Activated T-cell treated with anti-CD3 and anti-CD28 coated beads, Interleukin-2, amount 50 U/mL, for 4 hours (primary cell): ENCODE measurements at regions not wholly inside any gene's neighbourhood (a gene's known extent, or its start where the extent isn't known, plus 50 kb on each side); places are given as distances from the start of the nearest gene placed in this dataset.
"Not testable (repeated sequence)": the region's sequence is repeated elsewhere in the genome, so short reads cannot be mapped to it uniquely, and the experiment has no call there.

Source experiments
- ATAC-seq, 2 donors: fragments of 200-7000 bp; cut with Tn5 transposase; one replicate each; pipeline ENCODE4 v1.10.0; 2021
- DNase-seq: peaks from one replicate; pipeline ENCODE4 v3.0.0-alpha.2; 2020
- H3K27me3 Mint-ChIP-seq: one replicate; pipeline ENCODE4 v1.8.0; 2021; ENCODE audit warnings: low read depth, mixed read lengths
- H3K36me3 Mint-ChIP-seq: one replicate; pipeline ENCODE4 v1.8.0; 2022; ENCODE audit warnings: mixed read lengths; ENCODE audit not compliant: insufficient read depth
- H3K4me1 Mint-ChIP-seq: one replicate; pipeline ENCODE4 v1.8.0; 2021; ENCODE audit warnings: low read depth, mixed read lengths
- H3K4me3 Mint-ChIP-seq: one replicate; pipeline ENCODE4 v1.8.0; 2021; ENCODE audit warnings: mild to moderate bottlenecking, moderate library complexity, mixed read lengths
- H3K9me3 Mint-ChIP-seq: one replicate; pipeline ENCODE4 v1.8.0; 2021; ENCODE audit warnings: mixed read lengths

- Mint-ChIP-seq H3K4me1 (no peaks in the 10 kb centered on the region), H3K4me3 (no peak overlapping the region)
- no peak for DNase-seq
Measured at GRCh38 chrX:77060572-77060971, 386.6 kb upstream of the FGF16 start.

DNA sequence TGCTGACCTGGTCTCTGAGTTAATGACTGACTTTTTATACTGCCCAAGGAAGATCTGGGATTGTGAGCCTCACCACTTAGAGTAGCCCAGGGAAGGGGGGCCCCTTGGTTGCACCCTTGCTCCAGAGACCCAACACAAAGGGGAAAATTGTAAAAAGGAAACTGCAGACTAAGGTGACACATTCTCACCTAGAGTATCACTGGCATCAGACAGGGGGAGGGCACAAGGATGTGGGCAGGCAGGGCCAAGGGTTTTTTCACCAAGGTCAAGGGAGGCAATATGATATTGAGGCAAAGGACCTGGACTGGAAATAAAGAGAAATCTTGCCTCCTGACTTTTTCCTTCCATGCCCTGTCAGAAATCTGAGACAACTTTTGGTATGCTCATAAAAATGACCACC, 386.2 kb upstream of the FGF16 start:
- Mint-ChIP-seq H3K4me3 (no peak overlapping the region), H3K4me1 (no peaks in the 10 kb centered on the region), H3K9me3 (no peaks in the 10 kb centered on the region), H3K27me3 (no peaks in the 10 kb centered on the region), H3K36me3 (no peaks in the 10 kb centered on the region)
- DNase-seq (no peak), ATAC-seq (no peak)

More at GRCh38 chrX:77060572-77060971, 386.6 kb upstream of the FGF16 start:
- no peaks in the 10 kb centered on the region for H3K9me3 Mint-ChIP-seq
- no peaks in the 10 kb centered on the region for H3K27me3 Mint-ChIP-seq
- ATAC-seq = no peak
- no peaks in the 10 kb centered on the region for H3K36me3 Mint-ChIP-seq

DNA sequence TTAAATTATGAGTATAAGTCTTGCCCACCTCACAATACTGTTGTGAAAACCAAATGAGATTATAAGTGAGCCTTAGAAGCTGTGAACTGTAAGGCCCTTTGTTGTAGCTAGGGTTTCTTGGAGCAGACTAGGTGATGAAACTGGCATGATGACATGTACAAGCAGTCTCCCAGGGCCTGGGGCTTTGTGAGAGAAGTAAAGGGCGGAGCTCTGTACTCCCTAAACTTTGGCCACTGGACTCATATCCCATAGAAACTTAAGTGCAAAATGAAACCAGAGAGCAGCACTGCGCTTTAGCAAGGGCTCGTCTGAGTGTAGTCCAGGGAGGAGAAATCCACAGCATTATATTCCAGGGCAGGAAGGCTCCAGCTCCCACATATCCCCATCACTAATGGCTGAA, 385.6 kb upstream of the FGF16 start:
- Mint-ChIP-seq H3K27me3 (no peaks in the 10 kb centered on the region), H3K9me3 (no peaks in the 10 kb centered on the region), H3K4me3 (no peak overlapping the region), H3K36me3 (no peaks in the 10 kb centered on the region), H3K4me1 (no peaks in the 10 kb centered on the region)
- no peak for DNase-seq
- ATAC-seq = no peak

DNA sequence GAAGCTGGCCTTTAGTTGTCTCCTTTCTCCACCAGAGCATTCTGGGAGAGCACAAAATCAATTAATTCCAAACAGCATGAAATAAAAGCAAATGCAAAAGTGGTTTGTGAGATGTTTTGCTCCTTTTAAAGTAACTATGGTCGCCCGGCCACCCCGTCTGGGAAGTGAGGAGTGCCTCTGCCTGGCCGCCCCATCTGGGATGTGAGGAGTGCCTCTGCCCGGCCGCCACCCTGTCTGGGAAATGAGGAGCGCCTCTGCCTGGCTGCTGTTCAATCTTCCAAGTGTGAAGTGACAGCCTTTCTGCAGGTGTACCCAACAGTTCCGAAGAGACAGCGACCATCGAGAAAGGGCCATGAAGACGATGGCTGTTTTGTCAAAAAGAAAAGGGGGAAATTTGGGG, 381.3 kb upstream of the FGF16 start:
- no peaks in the 10 kb centered on the region for H3K36me3 Mint-ChIP-seq
- no peak for DNase-seq
- H3K4me3 Mint-ChIP-seq = no peak overlapping the region
- peaks cover 2% of the 10 kb centered on the region for H3K27me3 Mint-ChIP-seq
- H3K9me3 Mint-ChIP-seq = no peaks in the 10 kb centered on the region
- peaks cover 6% of the 10 kb centered on the region for H3K4me1 Mint-ChIP-seq
- ATAC-seq = no peak

DNA sequence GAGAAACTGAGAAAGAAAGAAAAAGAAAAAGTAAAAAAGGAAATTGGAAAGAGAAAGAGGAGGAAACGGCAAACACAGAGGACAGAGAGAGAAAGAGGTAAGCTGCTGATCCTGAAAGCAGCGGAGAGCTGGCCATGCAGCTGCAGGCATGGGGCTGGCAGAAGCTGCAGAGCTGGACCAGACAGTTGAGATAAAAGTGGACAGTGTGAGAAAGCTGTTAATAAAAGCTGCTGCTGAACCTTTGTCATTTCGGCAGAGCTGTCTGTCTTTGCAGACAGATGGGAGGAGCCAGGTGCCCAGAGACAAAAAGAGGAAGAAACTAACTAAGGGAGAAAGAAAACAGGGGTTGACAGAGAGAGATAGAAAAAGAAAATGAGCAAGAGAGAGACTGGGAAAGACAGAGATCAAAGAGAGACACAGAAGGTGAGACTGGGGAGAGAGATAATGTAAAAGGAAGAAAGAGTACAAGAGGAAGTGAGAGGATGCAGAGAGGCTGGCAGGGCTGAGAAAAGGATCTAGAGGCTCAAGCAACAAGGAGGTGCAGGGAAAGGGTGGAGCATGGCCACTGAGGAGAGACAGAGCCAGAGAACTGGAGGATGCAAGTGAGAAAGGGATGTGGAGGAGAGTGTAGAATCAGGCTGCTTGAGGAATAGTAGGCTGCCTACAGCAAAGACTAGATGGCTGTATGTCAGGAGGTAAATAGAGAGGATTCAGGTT, 376.8 kb upstream of the FGF16 start:
- Mint-ChIP-seq H3K4me3 (peak overlapping the region; percentile 5), H3K27me3 (peaks cover 2% of the 10 kb centered on the region), H3K9me3 (no peaks in the 10 kb centered on the region), H3K36me3 (no peaks in the 10 kb centered on the region), H3K4me1 (peaks cover 6% of the 10 kb centered on the region)
- ATAC-seq (no peak), DNase-seq (no peak)

- peaks cover 12% of the 10 kb centered on the region for H3K9me3 Mint-ChIP-seq
- H3K27me3 Mint-ChIP-seq = no peaks in the 10 kb centered on the region
Measured at GRCh38 chrX:77076896-77077295, 370.3 kb upstream of the FGF16 start.

DNA sequence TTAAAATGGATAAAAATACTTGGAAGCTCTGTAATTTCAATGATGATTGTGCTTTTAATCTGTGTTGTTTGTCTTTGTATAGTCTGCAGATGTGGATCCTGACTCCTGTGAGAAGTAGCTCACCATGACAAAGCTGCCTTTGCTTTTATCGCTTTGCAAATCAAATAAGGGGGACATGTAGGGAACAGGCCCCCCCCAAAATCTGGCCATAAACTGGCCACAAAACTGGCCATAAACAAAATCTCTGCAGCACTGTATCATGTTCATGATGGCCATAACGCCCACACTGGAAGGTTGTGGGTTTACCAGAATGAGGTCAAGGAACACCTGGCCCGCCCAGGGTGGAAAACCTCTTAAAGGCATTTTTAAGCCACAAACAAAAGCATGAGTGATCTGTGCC, 366.0 kb upstream of the FGF16 start:
- not testable (repeated sequence) for DNase-seq, ATAC-seq, H3K36me3 Mint-ChIP-seq, H3K27me3 Mint-ChIP-seq, H3K4me3 Mint-ChIP-seq, H3K4me1 Mint-ChIP-seq
- peaks cover 12% of the 10 kb centered on the region for H3K9me3 Mint-ChIP-seq

More at GRCh38 chrX:77076896-77077295, 370.3 kb upstream of the FGF16 start:
- Mint-ChIP-seq H3K36me3 (no peaks in the 10 kb centered on the region), H3K4me1 (no peaks in the 10 kb centered on the region), H3K4me3 (no peak overlapping the region)
- DNase-seq (no peak), ATAC-seq (no peak)

GRCh38 chrX:77085372-77085771, 361.8 kb upstream of the FGF16 start:
- H3K27me3 Mint-ChIP-seq = no peaks in the 10 kb centered on the region
- no peaks in the 10 kb centered on the region for H3K36me3 Mint-ChIP-seq

DNA sequence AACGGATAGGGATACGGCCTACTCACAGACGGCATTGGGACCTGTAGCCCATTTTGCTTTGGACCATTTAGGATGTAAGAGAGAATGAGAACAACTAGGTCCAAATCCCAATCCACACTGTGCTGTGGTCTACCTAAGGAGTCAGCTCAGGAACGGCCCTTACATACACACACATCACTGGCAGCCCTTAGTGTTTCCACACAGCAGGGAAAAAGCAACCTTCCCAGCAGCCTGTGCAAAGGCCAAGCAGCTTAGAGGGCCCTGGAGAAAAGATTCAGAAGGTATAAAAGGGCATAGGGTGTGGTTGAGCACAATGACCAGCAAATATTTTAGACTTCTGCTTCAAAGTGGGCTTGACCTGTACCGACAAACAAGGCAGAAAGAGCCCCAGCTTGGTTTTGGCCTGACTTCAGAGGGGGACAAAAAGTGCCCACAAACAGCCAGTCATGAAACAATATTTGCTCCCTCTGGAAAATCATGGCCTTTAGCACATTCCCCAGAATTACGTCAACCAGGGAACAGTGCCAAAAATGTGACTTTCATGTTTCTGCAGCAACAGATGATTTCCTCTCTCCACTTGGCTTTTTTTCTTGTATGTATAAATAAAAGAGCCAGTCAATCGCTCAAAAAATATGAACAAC, 359.5 kb upstream of the FGF16 start:
- no peaks in the 10 kb centered on the region for H3K27me3 Mint-ChIP-seq
- no peaks in the 10 kb centered on the region for H3K36me3 Mint-ChIP-seq
- H3K4me1 Mint-ChIP-seq = no peaks in the 10 kb centered on the region
- no peak for DNase-seq
- H3K9me3 Mint-ChIP-seq = no peaks in the 10 kb centered on the region
- no peak overlapping the region for H3K4me3 Mint-ChIP-seq
- no peak for ATAC-seq

More at GRCh38 chrX:77085372-77085771, 361.8 kb upstream of the FGF16 start:
- H3K9me3 Mint-ChIP-seq = peaks cover 9% of the 10 kb centered on the region
- H3K4me3 Mint-ChIP-seq = no peak overlapping the region
- DNase-seq (no peak), ATAC-seq (no peak)
- no peaks in the 10 kb centered on the region for H3K4me1 Mint-ChIP-seq

DNA sequence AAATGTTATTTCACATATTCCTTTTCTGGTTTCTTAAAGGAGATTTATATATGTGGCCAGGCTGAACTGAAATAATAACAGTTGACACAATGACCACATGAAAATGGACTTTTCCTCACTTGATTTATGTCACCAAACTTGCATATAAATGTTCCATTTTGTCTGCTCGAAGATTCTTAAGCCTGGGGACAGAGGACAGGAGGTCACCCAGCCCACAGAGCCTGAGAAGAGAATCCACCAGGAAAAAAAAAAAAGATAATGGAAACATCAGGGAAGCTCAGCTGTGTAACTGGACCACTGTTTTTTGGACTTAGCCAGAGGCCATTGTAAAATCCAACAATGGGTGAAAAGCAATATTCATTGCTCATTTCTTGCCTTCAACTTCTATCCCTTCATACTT, 359.0 kb upstream of the FGF16 start:
- Mint-ChIP-seq H3K9me3 (no peaks in the 10 kb centered on the region), H3K27me3 (no peaks in the 10 kb centered on the region), H3K4me3 (no peak overlapping the region), H3K4me1 (no peaks in the 10 kb centered on the region), H3K36me3 (no peaks in the 10 kb centered on the region)
- DNase-seq (no peak), ATAC-seq (no peak)

DNA sequence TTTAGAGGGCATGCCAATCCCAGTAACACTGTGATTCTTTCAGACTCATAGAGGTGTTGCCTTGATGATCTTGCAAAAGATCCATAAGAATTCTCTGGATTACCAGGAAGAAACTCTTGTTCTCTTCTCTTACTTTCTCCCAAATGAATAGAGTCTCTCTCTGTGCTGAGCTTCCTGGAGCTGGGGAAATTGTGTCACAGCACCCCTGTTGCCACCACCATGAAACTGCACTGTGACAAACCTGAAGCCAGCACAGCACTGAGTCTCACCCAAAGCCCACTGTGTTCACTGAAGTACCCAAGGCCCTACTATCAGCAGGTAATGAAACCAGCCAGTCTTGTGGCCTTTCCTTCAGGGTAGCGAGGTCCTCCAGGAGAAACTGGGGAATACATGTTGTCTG, 332.7 kb upstream of the FGF16 start:
- H3K27me3 Mint-ChIP-seq = no peaks in the 10 kb centered on the region
- ATAC-seq = no peak
- H3K4me1 Mint-ChIP-seq = no peaks in the 10 kb centered on the region
- no peaks in the 10 kb centered on the region for H3K9me3 Mint-ChIP-seq
- no peak for DNase-seq
- no peaks in the 10 kb centered on the region for H3K36me3 Mint-ChIP-seq
- no peak overlapping the region for H3K4me3 Mint-ChIP-seq

- DNase-seq (no peak), ATAC-seq (no peak)
- no peak overlapping the region for H3K4me3 Mint-ChIP-seq
- H3K36me3 Mint-ChIP-seq = no peaks in the 10 kb centered on the region
- H3K9me3 Mint-ChIP-seq = peaks cover 6% of the 10 kb centered on the region
- H3K4me1 Mint-ChIP-seq = no peaks in the 10 kb centered on the region
- H3K27me3 Mint-ChIP-seq = no peaks in the 10 kb centered on the region
Measured at GRCh38 chrX:77118686-77119085, 328.5 kb upstream of the FGF16 start.

GRCh38 chrX:77119706-77120105, 327.5 kb upstream of the FGF16 start:
- Mint-ChIP-seq H3K9me3 (peaks cover 6% of the 10 kb centered on the region), H3K27me3 (no peaks in the 10 kb centered on the region), H3K36me3 (no peaks in the 10 kb centered on the region)

DNA sequence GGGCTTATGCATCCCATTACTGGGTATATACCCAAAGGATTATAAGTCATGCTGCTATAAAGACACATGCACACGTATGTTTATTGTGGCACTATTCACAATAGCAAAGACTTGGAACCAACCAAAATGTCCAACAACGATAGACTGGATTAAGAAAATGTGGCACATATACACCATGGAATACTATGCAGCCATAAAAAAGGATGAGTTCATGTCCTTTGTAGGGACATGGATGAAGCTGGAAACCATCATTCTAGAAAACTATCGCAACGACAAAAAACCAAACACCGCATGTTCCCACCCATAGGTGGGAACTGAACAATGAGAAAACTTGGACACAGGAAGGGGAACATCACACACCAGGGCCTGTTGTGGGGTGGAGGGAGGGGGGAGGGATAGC, 323.3 kb upstream of the FGF16 start:
- H3K36me3 Mint-ChIP-seq, H3K27me3 Mint-ChIP-seq, DNase-seq, H3K9me3 Mint-ChIP-seq, H3K4me1 Mint-ChIP-seq, H3K4me3 Mint-ChIP-seq, ATAC-seq: not testable (repeated sequence)

More at GRCh38 chrX:77119706-77120105, 327.5 kb upstream of the FGF16 start:
- Mint-ChIP-seq H3K4me1 (no peaks in the 10 kb centered on the region), H3K4me3 (no peak overlapping the region)
- DNase-seq (no peak), ATAC-seq (no peak)

GRCh38 chrX:77127571-77127970, 319.6 kb upstream of the FGF16 start:
- not testable (repeated sequence) for ATAC-seq, H3K4me1 Mint-ChIP-seq, H3K4me3 Mint-ChIP-seq, H3K27me3 Mint-ChIP-seq, H3K9me3 Mint-ChIP-seq, DNase-seq, H3K36me3 Mint-ChIP-seq
